ENCODE measurements at regions not wholly inside any gene's neighbourhood (a gene's known extent, or its start where the extent isn't known, plus 50 kb on each side); places are given as distances from the start of the nearest gene placed in this dataset.

GRCh38 chr12:126554625-126555024 lies 1489.4 kb downstream of the AACS start:
- FAIRE-seq: no peak
- DNase-seq (ENCODE audit: low spot score in 2 of 2): no peak

DNA sequence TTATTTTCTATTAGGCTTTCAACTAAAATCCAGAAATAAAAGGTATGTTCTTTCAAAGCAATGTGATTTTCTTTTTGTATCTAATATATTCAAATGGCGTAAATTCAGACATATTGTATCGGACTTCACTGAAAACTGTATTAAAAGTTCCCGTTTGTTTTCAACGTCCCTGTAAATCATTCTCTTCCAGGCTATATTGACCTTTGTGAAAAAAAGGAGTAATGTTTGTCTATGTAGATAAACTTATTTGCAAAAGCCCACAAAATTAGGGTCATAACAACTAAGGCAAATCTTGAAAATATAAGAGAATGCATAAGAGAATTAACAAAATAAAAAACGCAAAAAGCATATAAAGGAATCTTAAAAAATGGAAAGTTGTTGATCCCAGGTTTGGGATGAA lies 1492.4 kb downstream of the AACS start:
- DNase-seq (ENCODE audit: low spot score in 2 of 2) (no peak), FAIRE-seq (no peak)

- FAIRE-seq (no peak), DNase-seq (ENCODE audit: low spot score in 2 of 2) (no peak)
Observed at GRCh38 chr12:126558219-126558618, 1493.0 kb downstream of the AACS start.

GRCh38 chr12:126558810-126559209 lies 1493.6 kb downstream of the AACS start:
- DNase-seq (ENCODE audit: low spot score in 2 of 2): no peak
- no peak for FAIRE-seq

DNA sequence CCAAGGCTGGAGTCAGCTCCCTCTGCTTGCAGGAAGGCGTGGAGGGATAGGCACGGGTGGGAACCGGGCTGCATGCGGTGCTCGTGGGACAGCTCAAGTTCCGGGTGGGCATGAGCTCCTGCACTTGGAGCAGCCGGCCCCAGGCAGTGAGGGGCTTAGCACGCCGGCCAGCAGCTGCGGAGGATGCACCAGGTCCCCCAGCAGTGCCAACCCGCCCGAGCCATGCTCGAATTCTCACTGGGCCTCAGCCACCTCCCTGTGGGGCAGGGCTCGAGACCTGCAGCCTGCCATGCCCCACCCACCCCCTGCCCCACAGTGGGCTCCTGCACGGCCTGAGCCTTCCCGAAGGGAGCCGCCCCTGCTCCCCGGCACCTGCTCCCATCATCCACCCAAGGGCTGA lies 1501.8 kb downstream of the AACS start:
- FAIRE-seq (no peak), DNase-seq (ENCODE audit: low spot score in 2 of 2) (no peak)

DNA sequence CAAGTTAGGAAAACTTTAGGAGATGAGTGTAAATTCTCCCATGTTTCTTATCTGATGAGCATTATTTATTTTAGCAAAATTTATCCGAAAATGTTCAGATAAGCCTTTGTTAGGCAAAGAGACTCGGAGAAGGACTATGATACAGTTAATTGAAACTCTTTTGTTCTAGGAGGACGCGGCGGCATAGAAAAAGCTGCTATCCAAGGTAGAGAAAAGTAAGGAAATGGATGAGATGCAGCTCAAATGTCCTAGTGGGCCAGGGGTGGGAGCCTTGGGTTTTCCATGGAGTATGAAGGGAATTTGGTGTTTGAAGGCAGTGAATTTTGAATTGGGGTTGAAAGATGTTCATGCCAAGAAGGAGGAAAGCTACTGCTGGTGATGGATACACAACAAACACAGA lies 1504.5 kb downstream of the AACS start:
- no peak for FAIRE-seq

DNA sequence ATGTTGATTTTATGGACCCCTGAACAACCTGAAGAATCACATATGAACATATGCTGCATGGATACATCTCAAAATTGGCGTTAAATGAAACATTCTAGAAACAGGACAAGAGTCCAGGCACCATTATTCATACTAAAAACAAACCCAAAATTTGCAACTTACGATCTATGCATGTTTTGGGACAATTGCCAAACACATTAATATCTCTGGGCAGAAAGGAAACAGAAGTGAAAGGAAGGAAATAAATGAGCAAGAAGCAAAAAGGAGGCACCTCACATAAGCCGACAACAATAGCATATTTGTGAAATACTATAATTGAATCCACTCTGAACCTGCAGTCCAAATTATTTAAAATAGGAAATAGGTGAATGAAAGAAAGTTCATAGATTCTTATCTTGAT lies 1505.3 kb downstream of the AACS start:
- DNase-seq (ENCODE audit: low spot score in 2 of 2) (no peak), FAIRE-seq (no peak)

More for the DNA sequence above, 1504.5 kb downstream of the AACS start:
- no peak for DNase-seq (ENCODE audit: low spot score in 2 of 2)

DNA sequence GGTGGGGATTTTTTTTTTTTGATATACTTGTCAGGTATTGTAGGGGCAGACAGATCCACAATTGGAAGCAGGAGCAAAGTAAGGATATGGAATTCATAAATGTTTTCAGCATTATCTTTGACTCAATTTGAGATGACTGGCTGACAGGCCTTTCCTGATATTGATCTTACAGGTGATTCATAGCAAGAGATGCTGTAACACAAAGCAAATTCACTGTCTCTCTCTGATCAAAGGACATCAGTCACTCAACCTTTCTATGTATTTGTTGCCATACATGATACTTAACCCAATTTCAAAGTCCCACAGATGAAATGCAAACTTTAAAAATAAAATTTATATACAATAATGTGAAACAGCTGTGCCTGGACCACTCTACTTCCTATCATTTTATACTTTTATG lies 1506.9 kb downstream of the AACS start:
- no peak for DNase-seq (ENCODE audit: low spot score in 2 of 2)
- FAIRE-seq: no peak

DNA sequence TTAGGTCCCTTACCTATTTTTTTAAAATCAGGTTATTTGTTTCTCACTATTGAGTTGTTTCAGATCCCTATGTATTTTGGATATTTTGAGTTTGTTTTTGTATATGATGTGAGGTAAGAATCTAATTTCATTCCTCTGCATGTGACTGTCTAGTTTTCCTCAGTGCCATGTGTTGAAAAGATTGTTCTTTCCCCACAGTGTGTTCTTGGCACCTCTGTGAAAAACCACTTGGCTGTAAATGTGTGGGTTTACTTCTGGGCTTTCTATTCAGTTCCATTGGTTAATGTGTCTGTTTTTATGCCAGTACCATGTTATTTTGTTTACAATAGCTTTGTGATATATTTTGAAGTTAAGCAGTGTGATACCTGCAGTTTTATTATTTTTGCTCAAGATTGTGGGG lies 1516.4 kb downstream of the AACS start:
- DNase-seq (ENCODE audit: low spot score in 2 of 2): no peak
- no peak for FAIRE-seq

DNA sequence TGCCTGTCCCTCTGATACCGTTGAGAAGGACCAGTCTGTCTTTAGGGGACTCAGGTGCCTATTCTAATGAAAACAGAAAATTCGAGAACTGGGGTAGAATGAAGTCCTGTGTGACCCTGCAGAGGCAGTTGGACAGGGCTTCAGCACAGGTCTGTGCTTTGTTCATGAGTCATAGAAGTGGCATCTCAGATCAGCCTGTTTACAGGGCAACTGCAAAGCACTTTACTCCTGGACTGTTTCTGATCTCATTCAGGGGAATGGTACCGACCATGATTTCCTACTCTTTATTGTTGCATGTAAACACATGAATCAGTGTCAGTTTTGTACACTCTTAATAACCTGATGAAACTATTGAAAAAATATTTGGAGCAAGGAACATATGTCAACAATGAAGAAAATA lies 1517.0 kb downstream of the AACS start:
- no peak for FAIRE-seq
- no peak for DNase-seq (ENCODE audit: low spot score in 2 of 2)

DNA sequence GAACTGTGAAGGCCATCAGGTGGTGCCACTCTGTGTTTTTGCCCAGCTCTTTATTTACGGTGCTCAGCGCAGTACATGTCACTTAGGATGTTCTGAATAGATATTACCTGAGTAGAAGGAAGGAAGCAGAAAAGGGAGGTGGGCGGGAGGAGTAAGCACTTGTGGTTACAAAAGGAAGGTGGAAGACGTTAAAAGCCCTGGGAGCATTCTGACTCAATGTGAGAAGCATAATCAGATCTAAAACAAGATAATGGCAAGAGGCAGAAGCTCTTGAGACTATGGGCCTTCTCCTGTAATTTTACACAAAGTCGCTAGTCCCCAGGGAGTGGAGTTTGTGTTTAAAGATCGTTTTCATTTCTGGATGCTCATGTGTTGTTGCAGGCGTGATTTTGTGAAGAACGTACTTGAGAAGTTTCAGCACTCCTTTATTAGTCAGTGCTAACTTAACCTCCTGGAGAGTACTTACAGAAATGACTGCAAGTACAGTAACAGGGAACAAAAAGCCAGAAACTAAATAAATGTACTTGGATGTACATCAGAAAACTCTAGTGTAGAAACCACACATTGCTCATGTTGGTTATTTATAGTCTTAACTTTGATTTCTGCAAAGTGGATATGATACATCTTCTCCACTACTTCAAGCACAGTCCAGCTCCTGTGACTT lies 1523.5 kb downstream of the AACS start:
- FAIRE-seq: no peak
- no peak for DNase-seq (ENCODE audit: low spot score in 2 of 2)

DNA sequence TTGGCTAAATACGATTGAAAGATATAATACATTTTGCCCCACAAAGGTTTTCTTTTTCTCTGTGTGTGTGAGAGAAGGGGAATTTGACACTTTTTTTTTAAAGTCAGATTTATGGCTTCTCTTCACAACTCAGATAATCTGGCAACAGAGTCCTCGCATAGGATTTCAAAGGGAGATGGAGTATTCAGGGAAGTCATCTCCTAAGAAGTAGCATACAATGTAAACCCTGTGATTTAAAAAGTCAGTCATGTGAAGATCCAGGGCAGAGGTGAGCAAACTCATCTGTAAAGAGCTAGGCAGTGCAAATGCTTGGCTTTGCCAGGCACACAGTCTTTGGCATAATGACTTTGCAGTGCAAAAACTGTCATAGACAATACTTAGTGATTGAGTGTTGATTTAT lies 1526.3 kb downstream of the AACS start:
- FAIRE-seq (no peak), DNase-seq (ENCODE audit: low spot score in 2 of 2) (no peak)

- FAIRE-seq: no peak
Observed at GRCh38 chr12:126601184-126602170, 1536.2 kb downstream of the AACS start.

DNA sequence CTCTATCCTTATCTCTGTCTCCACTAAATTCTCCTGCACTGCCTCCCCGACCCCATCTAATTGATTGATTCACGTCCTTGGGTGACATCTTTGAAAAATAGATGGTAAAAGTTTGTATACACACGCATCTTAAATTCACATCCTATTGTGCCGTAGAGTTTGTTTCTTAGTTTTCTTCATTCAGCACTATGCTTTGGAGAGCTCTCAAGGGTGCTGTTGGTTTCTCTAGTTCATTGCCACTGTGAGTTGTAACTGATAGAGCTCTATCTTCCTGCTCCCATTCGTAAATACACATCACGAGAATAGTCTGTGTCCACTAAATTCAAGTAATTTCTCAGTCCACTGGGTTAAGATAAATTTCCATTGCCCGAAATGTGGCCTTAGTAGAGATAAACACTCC lies 1537.4 kb downstream of the AACS start:
- DNase-seq (ENCODE audit: low spot score in 2 of 2) (no peak), FAIRE-seq (no peak)

More at GRCh38 chr12:126601184-126602170, 1536.2 kb downstream of the AACS start:
- DNase-seq (ENCODE audit: low spot score in 2 of 2): no peak

DNA sequence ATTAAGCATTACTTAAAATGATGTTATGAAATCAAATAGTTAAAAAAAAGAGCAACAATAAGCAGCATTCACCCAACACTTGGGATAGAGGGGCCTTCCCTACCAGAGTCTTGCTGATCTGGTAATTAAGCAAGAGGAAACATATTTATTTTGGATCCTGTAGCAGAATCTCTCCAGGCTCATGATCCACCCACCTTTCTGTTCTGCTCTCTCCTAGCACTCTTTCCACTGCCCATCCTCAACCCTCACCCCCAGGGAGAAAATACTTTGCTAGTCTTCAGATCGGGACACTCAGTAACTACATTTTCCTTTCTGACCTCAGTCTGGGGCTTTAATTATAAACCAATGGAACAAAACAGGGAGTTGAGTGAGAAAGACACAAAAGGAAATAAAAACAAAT lies 1541.9 kb downstream of the AACS start:
- FAIRE-seq: no peak
- no peak for DNase-seq (ENCODE audit: low spot score in 2 of 2)

GRCh38 chr12:126607867-126608266 lies 1542.6 kb downstream of the AACS start:
- no peak for DNase-seq (ENCODE audit: low spot score in 2 of 2)
- FAIRE-seq: no peak

GRCh38 chr12:126608607-126609175 lies 1543.5 kb downstream of the AACS start:
- no peak for DNase-seq (ENCODE audit: low spot score in 2 of 2)
- FAIRE-seq: no peak

DNA sequence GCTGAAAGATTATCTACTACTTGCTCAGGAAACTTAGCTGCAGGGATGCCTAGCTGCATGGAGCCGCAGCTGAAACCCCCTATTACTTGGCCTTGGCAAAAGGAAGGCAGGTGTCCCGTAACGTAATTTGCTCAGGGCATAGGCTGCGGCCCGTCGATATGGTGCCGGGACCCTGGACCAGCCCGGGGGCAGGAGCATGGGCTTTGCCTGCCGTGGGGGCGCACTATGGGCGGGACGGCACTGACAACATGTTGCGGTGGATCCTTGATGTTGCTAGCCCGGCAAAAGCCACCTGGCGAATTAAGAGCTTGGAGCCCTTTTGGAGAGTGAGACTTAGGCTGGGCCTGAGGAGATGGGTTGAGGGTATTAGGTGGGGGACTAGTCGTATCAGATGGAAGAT lies 1551.2 kb downstream of the AACS start:
- DNase-seq (ENCODE audit: low spot score in 2 of 2) (no peak), FAIRE-seq (no peak)

DNA sequence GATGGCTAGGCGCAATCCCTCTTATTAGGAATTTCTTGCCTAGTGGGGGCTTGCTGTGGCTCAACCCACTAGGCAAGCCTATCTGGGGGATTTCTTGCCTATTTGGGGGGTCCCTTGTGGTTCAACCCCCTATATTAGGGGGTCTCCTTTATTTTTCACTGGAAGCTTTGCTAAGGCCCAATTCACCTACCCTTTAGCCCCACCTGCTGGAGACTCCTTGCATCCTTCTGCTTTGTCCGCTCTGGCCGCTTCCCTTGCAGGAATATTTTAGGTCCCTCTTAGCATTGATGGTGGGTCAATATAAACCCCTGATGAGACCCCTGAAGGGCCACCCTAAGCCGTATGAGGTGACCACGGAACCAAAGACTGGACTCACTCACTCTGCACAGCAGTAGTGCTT lies 1552.1 kb downstream of the AACS start:
- DNase-seq (ENCODE audit: low spot score in 2 of 2) (no peak), FAIRE-seq (no peak)

- FAIRE-seq (no peak), DNase-seq (ENCODE audit: low spot score in 2 of 2) (no peak)
Observed at GRCh38 chr12:126627596-126627995, 1562.4 kb downstream of the AACS start.

GRCh38 chr12:126636821-126637220 lies 1571.6 kb downstream of the AACS start:
- DNase-seq (ENCODE audit: low spot score in 2 of 2): no peak

More at GRCh38 chr12:126636821-126637220, 1571.6 kb downstream of the AACS start:
- no peak for FAIRE-seq

Measured in frontal cortex (tissue), 3 donors.